HepG2 (cell line): ENCODE measurements at regions not wholly inside any gene's neighbourhood (a gene's known extent, or its start where the extent isn't known, plus 50 kb on each side); places are given as distances from the start of the nearest gene placed in this dataset.

Experiments
- JUND ChIP-seq: sonication (generic); formaldehyde crosslinking; IDR thresholded peaks from 2 replicates; pipeline ENCODE4 v1.8.0; 2022; ENCODE audit warnings: mild to moderate bottlenecking, missing genetic modification reagents
- POLR2A ChIP-seq, 2 experiments: IDR thresholded peaks; 2 replicates each; pipeline ENCODE4 v1.6.1; 2011; ENCODE audit warnings: low read depth in 2 of 2, low read length in 2 of 2, mild to moderate bottlenecking in 1 of 2, moderate library complexity in 1 of 2; ENCODE audit not compliant: insufficient read depth in 1 of 2
- ZFP82 ChIP-seq: sonication (generic); formaldehyde crosslinking; IDR thresholded peaks from 2 replicates; pipeline ENCODE4 v1.5.1; 2020; ENCODE audit warnings: mild to moderate bottlenecking, missing genetic modification reagents, borderline replicate concordance
- ZFX ChIP-seq: sonication (generic); formaldehyde crosslinking; IDR thresholded peaks from 2 replicates; pipeline ENCODE4 v1.4.0; 2020; ENCODE audit warnings: mild to moderate bottlenecking, low read depth, missing genetic modification reagents, moderate library complexity
- ZNF143 ChIP-seq: sonication (generic); formaldehyde crosslinking; IDR thresholded peaks from 2 replicates; pipeline ENCODE4 v1.4.0; 2020; ENCODE audit warnings: missing genetic modification reagents
- TF ChIP-seq, protein P1 (sequence below): sonication (generic); formaldehyde crosslinking; IDR thresholded peaks from 2 replicates; pipeline ENCODE4 v1.5.0; 2020; ENCODE audit warnings: mild to moderate bottlenecking, missing genetic modification reagents, moderate library complexity
- TF ChIP-seq, protein P2 (sequence below): IDR thresholded peaks from 2 replicates; pipeline ENCODE4 v1.6.1; 2012; ENCODE audit warnings: low read depth, low read length, improper control_type of control experiment

DNA sequence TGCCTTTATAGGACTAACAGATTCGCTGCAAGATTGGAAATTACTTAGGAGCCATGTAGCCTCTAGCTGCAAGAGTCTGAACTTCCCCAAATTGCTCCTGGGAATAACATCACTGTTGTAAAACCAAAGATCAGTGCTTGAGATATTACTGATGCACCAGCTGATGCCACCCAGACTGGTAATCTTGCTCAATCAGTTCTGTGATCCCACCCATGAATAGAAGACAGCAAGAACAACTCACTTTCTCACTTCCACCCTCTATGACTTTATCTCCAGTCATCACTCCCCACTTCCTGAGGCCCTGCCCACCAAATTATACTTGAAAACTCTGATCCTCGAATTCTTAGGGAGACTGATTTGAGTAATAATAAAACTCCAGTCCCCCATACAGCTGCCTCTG is 1011.1 kb downstream of the PLA2G4A start:
- TF ChIP-seq, protein P1, sequence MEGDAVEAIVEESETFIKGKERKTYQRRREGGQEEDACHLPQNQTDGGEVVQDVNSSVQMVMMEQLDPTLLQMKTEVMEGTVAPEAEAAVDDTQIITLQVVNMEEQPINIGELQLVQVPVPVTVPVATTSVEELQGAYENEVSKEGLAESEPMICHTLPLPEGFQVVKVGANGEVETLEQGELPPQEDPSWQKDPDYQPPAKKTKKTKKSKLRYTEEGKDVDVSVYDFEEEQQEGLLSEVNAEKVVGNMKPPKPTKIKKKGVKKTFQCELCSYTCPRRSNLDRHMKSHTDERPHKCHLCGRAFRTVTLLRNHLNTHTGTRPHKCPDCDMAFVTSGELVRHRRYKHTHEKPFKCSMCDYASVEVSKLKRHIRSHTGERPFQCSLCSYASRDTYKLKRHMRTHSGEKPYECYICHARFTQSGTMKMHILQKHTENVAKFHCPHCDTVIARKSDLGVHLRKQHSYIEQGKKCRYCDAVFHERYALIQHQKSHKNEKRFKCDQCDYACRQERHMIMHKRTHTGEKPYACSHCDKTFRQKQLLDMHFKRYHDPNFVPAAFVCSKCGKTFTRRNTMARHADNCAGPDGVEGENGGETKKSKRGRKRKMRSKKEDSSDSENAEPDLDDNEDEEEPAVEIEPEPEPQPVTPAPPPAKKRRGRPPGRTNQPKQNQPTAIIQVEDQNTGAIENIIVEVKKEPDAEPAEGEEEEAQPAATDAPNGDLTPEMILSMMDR (CRISPR knock-in tag), result no peak
- TF ChIP-seq POLR2A (IDR thresholded peaks at IDR 0.05; ENCODE audit: insufficient read depth in 1 of 2, low read depth in 2 of 2, low read length in 2 of 2) (no peak), ZNF143 (CRISPR knock-in tag) (no peak), ZFP82 (CRISPR knock-in tag) (no peak), ZFX (no peak), JUND (CRISPR knock-in tag) (no peak)
- TF ChIP-seq, protein P2, sequence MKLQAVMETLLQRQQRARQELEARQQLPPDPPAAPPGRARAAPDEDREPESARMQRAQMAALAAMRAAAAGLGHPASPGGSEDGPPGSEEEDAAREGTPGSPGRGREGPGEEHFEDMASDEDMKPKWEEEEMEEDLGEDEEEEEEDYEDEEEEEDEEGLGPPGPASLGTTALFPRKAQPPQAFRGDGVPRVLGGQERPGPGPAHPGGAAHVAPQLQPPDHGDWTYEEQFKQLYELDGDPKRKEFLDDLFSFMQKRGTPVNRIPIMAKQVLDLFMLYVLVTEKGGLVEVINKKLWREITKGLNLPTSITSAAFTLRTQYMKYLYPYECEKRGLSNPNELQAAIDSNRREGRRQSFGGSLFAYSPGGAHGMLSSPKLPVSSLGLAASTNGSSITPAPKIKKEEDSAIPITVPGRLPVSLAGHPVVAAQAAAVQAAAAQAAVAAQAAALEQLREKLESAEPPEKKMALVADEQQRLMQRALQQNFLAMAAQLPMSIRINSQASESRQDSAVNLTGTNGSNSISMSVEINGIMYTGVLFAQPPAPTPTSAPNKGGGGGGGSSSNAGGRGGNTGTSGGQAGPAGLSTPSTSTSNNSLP, result no peak
